H1 (cell line): ENCODE measurements at regions not wholly inside any gene's neighbourhood (a gene's known extent, or its start where the extent isn't known, plus 50 kb on each side); places are given as distances from the start of the nearest gene placed in this dataset.

Experiments
- HDAC6 ChIP-seq: IDR thresholded peaks from one replicate; pipeline ENCODE4 v1.7.1; 2012; ENCODE audit warnings: low read depth, mild to moderate bottlenecking, inconsistent platforms, low read length, moderate library complexity
- POLR2AphosphoS5 ChIP-seq: IDR thresholded peaks from 2 replicates; pipeline ENCODE4 v1.6.1; 2011; ENCODE audit warnings: low read depth, low read length
- TCF12 ChIP-seq: IDR thresholded peaks from 2 replicates; pipeline ENCODE4 v1.6.1; 2011; ENCODE audit warnings: low read depth, mild to moderate bottlenecking, low read length
- ZNF274 ChIP-seq: IDR thresholded peaks from 2 replicates; pipeline ENCODE4 v1.7.0; 2012; ENCODE audit warnings: low read length, borderline replicate concordance; ENCODE audit errors: extremely low read depth
- TF ChIP-seq, protein P1 (sequence below), 3 experiments: IDR thresholded peaks; 1 replicate in 2 of 3; 2 replicates in 1 of 3; pipeline versions ENCODE4 v1.5.1 to v1.6.1; 2011; ENCODE audit warnings: low read length in 3 of 3, mild to moderate bottlenecking in 3 of 3, inconsistent platforms in 2 of 3, low read depth in 1 of 3, moderate library complexity in 1 of 3; ENCODE audit not compliant: insufficient read depth in 1 of 3; ENCODE audit errors: control extremely low read depth in 1 of 3
- TF ChIP-seq, protein P2 (sequence below): IDR thresholded peaks from 2 replicates; pipeline ENCODE4 v1.6.1; 2012; ENCODE audit warnings: inconsistent platforms
- TF ChIP-seq, protein P3 (sequence below): IDR thresholded peaks from 2 replicates; pipeline ENCODE4 v1.6.1; 2012; ENCODE audit warnings: inconsistent platforms

DNA sequence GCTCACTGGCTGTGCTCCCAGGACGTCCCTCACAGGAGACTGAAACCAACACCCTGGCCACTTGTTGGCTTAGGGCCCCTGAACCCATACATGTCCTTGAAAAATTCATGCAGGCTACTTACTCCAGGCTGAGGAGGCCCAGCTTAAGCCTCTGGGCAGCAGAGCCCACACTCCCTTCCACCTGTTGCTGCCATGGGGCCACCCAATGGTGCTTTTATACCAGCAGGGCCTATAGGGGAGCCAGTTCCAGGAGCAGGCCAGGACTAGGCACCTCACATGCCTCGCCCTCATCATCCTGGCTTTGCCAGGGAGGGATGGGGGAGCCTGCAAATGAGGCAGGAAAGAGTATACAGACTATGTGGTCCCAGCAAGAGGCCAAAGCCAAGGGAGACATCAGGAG is 181.7 kb upstream of the NECTIN1 start:
- TF ChIP-seq ZNF274 (no peak), HDAC6 (no peak), TCF12 (no peak), POLR2AphosphoS5 (no peak)
- TF ChIP-seq, protein P1, sequence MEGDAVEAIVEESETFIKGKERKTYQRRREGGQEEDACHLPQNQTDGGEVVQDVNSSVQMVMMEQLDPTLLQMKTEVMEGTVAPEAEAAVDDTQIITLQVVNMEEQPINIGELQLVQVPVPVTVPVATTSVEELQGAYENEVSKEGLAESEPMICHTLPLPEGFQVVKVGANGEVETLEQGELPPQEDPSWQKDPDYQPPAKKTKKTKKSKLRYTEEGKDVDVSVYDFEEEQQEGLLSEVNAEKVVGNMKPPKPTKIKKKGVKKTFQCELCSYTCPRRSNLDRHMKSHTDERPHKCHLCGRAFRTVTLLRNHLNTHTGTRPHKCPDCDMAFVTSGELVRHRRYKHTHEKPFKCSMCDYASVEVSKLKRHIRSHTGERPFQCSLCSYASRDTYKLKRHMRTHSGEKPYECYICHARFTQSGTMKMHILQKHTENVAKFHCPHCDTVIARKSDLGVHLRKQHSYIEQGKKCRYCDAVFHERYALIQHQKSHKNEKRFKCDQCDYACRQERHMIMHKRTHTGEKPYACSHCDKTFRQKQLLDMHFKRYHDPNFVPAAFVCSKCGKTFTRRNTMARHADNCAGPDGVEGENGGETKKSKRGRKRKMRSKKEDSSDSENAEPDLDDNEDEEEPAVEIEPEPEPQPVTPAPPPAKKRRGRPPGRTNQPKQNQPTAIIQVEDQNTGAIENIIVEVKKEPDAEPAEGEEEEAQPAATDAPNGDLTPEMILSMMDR (IDR thresholded peaks at IDR 0.05; ENCODE audit: control extremely low read depth in 1 of 3, insufficient read depth in 1 of 3, low read depth in 1 of 3, low read length in 3 of 3), result no peak
- TF ChIP-seq, protein P2, sequence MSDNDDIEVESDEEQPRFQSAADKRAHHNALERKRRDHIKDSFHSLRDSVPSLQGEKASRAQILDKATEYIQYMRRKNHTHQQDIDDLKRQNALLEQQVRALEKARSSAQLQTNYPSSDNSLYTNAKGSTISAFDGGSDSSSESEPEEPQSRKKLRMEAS, result no peak
- TF ChIP-seq, protein P3, sequence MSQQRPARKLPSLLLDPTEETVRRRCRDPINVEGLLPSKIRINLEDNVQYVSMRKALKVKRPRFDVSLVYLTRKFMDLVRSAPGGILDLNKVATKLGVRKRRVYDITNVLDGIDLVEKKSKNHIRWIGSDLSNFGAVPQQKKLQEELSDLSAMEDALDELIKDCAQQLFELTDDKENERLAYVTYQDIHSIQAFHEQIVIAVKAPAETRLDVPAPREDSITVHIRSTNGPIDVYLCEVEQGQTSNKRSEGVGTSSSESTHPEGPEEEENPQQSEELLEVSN, result no peak
